ENCODE measurements at regions not wholly inside any gene's neighbourhood (a gene's known extent, or its start where the extent isn't known, plus 50 kb on each side); places are given as distances from the start of the nearest gene placed in this dataset.

GRCh38 chr10:75347186-75347585, 54.4 kb downstream of the ZNF503 start:
- DNase-seq (ENCODE audit: low read depth in 3 of 3): no peak

DNA sequence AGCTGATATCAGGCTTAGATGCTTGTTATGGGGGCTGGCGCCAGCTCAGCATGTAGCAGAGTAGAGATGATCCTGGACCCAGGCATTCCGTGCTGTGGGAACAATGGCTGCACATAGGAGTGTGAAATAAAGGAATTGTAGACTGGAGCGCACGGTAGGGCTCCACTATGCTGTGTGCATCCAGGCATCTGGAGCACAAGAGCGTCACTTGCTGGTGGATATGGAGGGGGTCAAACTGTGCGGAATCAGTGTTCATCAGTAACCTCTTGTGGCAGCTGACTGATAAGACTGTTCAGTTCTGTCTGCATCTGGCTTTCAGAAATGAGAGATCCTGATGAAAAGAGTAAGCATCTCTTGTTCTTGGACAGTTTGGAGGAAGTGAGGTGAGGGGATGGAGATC, 55.8 kb downstream of the ZNF503 start:
- DNase-seq (ENCODE audit: low read depth in 3 of 3): no peak

DNA sequence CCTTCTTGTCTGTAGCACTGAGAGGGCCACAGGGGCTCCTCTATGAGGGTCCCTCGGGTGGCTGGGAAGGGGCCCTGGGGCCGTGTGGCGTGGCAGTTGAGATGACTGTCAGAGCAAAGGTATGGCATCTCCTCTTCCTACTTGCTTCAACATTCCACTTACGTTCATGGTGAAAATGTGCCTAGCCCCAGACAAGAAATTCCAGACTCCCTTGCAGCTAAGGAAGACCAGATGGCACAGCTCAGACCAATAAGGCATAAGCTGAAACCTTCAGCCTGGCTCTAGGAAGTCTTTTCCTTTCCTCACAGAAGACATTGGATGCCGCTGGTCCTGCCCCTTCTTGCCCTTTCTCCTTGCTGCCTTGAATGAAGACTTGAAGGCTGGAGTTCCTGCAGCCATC, 57.4 kb downstream of the ZNF503 start:
- no peak for DNase-seq (ENCODE audit: low read depth in 3 of 3)

DNA sequence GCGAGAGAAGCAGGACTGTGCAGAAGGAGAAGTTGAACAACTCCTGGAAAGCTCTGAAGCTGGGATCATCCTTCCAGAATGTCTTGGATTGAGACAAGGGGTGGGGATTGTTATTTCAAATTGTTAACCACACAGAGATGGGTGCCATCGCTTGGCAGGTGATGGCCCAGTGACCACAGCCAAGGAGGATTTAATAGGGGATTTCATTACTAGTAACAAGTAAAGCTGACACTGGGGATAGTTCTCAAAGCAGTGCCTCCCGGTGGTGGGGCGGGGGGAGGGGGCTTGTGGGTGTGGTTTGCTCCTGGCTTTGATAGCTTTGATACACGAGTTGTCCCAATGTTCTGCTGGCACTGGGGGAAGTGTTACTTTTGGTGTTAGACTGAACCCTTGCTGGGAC, 59.2 kb downstream of the ZNF503 start:
- DNase-seq (ENCODE audit: low read depth in 3 of 3): no peak

DNA sequence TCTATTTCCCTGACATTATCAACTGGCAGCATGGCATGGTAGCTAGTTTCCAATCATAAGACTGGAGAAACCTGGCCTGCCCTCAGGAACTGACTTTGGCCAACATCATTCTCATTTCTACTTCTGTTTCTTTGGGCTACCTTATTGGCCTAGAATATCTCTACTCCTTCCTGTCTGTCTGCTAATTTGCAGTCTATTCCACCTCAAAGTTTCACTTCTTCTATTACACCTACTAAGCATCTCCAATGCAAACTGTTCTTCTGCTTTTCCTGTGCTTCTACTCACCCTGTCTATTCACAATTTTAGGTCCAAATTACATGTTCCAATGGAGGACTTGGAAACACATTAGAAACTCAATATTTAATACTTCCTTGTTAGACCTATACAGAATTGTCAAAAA, 65.6 kb downstream of the ZNF503 start:
- no peak for DNase-seq (ENCODE audit: low read depth in 3 of 3)

- no peak for DNase-seq (ENCODE audit: low read depth in 3 of 3)
Measured at GRCh38 chr10:75335191-75335590, 66.4 kb downstream of the ZNF503 start.

- DNase-seq (ENCODE audit: low read depth in 3 of 3): no peak
Measured at GRCh38 chr10:75334720-75335119, 66.8 kb downstream of the ZNF503 start.

- no peak for DNase-seq (ENCODE audit: low read depth in 3 of 3)
Measured at GRCh38 chr10:75332081-75332480, 69.5 kb downstream of the ZNF503 start.

DNA sequence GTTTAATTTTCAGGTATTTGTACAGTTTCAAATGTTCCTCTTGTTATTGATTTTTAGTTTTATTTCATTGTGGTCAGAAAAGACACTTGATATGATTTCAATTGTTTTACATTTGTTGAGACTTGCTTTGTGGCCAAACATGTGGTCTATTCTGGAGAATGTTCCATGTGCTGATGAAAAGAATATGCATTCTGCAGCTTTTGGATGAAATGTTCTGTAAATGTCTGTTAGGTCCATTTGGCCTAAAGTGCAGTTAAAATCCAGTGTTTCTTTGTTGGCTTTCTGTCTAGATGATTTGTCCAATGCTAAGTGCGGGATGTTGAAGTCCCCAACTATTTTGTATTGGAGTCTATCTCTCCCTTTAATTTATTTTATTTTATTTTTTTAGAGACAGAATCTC, 70.5 kb downstream of the ZNF503 start:
- no peak for DNase-seq (ENCODE audit: low read depth in 3 of 3)

DNA sequence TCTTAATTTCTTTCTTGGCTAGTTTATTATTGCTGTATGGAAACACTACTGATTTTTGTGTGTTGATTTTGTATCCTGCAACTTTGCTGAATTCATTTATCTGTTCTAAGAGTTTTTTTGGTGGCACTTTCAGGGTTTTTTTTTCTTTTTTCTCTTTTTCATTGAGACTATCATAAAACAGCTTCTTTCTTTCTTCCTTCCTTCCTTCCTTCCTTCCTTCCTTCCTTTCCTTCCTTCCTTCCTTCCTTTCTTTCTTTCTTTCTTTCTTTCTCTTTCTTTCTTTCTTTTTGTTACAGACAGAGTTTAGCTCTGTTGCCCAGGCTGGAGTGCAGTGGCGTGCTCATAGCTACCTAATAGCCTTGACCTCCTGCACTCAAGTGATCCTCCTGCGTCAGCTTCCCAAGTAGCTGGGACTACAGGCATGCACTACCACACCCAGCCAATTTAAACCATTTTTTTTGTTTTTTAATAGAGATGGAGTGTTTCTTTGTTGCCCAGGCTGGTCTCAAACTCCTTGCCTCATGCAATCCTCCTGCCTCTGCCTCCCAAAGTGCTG, 72.3 kb downstream of the ZNF503 start:
- DNase-seq (ENCODE audit: low read depth in 3 of 3): no peak

DNA sequence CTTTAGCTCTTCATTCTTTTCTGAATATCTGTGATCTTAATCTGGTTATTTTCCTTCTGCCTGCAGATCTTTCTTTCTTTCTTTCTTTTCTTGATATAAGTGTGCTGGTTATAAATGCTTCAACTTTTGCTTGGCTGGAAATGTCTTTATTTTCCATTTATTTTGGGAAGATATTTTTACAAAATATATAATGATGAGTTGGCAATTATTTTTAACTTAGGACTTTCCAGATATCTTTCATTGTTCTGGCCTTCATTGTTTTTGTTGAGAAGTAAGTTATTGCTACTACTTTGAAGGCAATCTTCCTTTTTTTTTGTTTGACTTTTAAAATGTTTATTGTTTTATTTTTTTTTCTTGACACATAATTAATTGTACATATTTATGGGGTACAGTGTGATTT, 75.3 kb downstream of the ZNF503 start:
- no peak for DNase-seq (ENCODE audit: low read depth in 3 of 3)

DNA sequence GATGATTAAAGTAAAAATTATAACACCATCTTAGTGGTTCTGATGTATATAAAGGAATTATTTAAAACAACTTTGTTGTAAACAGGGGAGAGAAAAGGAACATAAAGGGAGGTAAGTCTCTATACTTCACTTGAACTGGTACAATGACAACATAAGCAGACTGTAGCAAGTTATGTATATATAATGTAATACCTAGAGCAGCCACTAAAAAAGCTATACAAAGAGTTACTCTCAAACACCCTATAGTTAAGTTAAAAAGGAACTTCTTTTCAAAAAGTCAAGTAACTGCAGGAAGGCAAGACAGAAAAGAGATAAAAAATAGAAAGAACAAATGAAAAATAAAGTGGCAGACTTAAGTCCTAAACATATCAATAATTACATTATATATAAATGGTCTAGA, 82.3 kb downstream of the ZNF503 start:
- DNase-seq (ENCODE audit: low read depth in 3 of 3): no peak

GRCh38 chr10:75314570-75314969, 78.8 kb upstream of the COMTD1 start:
- no peak for DNase-seq (ENCODE audit: low read depth in 3 of 3)

DNA sequence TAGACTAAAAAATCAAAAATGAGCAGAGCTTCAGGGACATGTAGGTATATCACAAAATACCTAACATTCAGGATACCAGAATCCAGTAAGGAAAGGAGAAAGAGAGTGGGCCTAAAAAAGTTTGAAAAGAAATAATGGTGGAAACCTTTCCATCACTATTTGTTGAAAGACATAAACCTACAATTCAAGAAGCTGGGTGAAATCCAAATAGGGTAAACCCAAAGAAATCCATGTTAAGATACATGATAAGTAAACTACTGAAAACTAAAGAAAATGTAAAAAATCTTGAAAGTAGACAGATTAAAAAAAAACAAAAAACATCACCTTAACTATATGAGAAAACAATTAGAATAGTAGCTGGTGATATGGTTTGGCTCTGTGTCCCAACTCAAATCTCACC, 76.7 kb upstream of the COMTD1 start:
- no peak for DNase-seq (ENCODE audit: low read depth in 3 of 3)

GRCh38 chr10:75305675-75306074, 69.9 kb upstream of the COMTD1 start:
- DNase-seq (ENCODE audit: low read depth in 3 of 3): no peak

- no peak for DNase-seq (ENCODE audit: low read depth in 3 of 3)
Measured at GRCh38 chr10:75304741-75305390, 69.1 kb upstream of the COMTD1 start.

DNA sequence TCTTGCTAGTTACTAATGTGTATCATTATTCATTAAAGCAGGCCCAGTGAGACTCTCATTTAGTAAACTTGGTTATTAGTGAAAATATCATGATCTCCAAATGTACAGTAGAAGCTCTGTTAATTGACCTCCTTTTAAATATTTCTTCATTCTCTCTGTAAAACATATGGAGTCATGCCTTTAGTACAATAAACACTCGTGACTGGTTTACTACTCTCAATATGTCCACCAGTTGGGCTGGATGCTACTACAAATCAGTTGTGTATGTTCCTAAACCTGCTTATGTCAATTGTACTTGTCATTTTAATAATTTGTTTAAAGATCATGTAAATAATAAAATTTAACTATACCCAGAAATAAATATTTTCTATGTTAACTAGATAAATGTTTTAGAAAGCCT, 68.6 kb upstream of the COMTD1 start:
- DNase-seq (ENCODE audit: low read depth in 3 of 3): no peak

GRCh38 chr10:75303045-75303777, 67.5 kb upstream of the COMTD1 start:
- no peak for DNase-seq (ENCODE audit: low read depth in 3 of 3)

DNA sequence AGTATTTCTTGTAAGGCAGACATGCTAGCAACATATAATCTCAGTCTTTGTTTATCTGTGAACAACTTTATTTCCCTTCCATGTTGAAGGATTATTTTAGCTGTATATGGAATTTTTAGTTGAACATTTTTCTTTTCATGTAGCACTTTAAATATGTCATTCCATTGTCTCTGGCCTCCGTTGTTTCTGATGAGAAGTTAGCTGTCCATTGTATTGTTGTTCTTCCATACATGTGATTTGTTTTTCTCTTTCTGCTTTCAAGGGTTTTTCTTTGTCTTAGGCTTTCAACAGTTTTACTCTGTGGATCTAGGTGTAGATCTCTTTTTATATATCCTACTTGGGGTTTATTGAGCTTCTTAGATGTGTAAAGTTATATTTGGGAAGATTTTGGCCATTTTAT, 66.3 kb upstream of the COMTD1 start:
- DNase-seq (ENCODE audit: low read depth in 3 of 3): no peak

DNA sequence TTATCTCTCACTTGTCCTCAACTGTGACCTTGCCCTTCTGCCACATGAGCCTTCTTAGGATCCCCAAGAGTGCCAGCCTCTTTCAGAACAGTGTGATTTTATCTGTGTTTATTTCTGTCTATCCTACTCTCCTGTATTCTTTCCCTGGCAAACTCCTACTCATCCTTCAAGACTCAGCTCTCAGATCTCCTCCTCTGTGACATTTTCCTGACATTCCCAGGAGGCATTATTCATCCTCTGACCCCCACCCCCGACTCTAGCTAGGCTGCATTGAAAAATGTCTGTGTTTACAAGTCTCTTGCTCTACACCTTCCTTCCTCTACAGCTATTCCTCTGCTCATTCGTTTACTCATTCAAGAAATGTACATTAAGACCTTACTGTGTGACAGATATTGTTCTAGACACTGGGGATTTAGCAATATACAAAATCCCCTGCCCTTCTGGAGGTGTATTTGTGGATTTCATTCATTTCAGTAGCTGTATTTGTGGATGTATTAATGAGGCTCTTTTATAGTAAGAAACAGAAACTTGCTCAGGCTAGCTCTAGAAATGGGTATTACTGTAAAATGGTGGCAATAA, 61.4 kb upstream of the COMTD1 start:
- no peak for DNase-seq (ENCODE audit: low read depth in 3 of 3)

DNA sequence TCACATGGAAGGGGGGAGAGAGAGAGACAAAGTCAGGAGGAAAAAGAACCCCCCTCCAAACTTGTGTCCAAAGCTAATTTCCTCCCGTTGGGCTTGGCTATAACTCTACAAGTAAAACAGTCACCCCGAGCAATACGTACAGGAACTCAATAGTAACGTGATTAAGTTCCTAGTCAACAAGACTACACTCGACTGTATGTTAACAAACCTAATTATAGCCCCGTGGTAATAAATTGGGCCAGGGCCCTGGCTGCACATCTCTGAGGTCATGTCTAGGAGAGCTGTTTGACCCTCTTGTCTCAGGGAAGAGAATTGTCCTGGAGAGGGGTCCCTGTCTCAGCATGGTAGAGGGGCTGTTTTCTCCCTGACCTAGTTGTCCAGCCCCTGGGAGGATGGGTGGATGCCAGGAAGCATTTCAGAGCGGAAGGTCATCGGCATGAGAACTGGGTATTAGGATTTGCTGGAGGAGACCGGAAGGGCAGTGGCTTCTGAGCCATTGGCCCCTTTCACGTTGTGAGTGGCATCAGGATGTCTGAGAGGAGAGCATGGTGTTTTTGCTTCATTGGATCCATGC, 60.2 kb upstream of the COMTD1 start:
- DNase-seq (ENCODE audit: low read depth in 3 of 3): no peak

DNA sequence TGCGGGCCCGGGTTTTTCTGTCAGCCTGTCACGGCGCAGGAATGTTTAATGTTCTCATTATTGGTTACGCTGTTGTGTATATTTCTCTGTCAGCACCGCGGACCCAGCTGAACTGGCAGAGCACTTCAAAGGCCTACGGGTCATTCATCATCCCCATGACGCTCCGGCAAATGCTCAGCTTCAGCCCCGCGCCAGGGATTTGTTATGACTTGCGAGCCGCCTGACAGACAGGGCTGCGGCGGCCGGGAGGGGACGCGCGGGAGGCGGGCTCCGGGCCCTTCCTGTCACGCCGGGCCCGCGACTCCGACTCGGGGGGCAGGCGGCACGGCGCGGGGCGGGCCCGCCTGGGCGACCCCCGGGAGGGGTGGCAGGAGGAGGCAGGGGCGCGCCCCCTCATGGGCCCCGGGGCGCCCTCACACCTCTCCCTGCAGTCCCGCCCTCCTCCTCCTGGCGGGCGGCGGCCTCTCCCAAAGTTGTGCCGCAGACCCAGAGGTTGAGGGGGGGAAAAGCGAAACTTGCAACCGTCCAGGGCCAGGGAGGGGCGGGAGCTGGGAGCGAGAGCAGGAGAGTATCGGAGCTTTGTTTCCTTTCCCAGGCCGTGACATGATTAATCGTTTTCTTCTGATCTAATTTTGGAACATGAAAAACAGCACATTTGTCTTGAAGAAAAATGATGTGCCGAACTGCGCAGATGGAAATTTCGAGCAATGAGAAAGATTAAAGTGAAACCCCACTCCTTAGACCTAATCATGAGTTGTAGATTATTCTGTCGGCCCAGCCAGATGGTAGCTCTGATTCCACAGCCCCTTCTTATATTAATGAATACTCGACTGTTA, 59.3 kb upstream of the COMTD1 start:
- peak; percentile 46 to 72 (median 68) for DNase-seq (ENCODE audit: low read depth in 3 of 3)
